Activated CD8-positive, alpha-beta memory T cell treated with anti-CD3 and anti-CD28 coated beads, Interleukin-2, amount 50 U/mL, for 48 hours (primary cell): ENCODE measurements at regions not wholly inside any gene's neighbourhood (a gene's known extent, or its start where the extent isn't known, plus 50 kb on each side); places are given as distances from the start of the nearest gene placed in this dataset.
"Not testable (repeated sequence)": the region's sequence is repeated elsewhere in the genome, so short reads cannot be mapped to it uniquely, and the experiment has no call there.

Source experiments
- DNase-seq: peaks from one replicate; pipeline ENCODE4 v3.0.0-alpha.2; 2020

DNA sequence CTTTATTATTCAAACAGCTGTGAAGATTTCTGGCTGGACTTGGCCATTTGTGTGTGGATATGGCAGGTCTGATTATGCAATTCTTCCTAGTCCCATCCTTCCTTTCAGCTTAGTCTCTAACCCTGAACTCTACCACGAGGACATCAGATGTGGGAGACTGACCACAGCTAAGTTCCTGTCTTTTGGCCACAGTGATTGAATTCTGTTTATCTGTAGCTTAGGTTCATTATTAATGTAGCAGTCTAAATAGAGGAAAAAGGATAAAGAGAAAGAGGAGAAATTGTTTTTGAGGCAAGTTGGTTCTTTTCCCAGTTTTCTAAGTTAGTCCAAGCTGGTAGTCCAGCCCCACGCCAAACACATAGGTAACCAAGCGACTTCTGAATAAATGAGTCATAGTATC, 598.9 kb downstream of the RFPL4B start:
- no peak for DNase-seq

DNA sequence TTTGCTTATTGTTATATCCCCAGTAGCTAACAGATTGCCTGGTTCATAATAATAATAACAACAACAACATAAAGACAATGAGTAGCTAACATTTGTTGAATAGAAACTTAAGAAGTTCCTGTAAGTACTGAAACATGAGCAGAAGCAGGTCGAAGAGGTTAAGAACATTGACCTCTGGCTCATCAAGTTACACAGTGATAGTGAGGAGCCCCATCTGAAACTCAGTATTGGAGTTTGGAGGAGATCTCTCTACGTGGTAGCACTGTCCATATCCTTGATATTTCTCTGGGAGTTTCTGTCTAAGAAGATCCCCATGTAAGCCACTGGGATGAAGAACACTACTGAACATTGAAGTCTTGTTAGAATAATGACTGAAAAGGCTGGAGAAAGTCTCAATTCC, 600.4 kb downstream of the RFPL4B start:
- no peak for DNase-seq

DNA sequence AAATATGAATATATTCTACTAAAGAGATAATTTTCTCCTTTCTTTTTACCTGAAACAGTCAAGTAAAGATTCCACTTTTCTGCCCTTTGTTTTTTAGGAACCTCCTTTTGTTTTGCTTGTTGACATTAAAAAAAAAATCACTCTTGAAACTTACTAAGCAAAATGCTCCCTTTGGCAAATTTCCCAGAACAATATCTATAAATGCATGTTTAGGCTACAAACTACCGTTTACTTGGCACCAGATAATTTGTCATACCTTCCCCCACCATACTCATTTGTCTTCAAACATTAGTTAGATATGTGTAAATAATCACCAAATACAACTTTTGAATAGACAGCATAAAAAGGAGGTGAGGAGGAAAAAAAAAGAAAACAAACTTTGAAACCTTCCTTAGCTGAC, 604.7 kb downstream of the RFPL4B start:
- no peak for DNase-seq

DNA sequence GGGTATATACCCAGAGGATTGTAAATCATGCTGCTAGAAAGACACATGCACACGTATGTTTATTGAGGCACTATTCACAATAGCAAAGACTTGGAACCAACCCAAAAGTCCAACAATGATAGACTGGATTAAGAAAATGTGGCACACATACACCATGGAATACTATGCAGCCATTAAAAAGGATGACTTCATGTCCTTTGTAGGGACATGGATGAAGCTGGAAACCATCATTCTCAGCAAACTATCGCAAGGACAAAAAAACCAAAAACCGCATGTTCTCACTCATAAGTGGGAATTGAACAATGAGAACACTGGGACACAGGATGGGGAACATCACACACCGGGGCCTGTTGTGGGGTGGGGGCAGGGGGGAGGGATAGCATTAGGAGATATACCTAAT, 608.6 kb downstream of the RFPL4B start:
- DNase-seq: not testable (repeated sequence)

DNA sequence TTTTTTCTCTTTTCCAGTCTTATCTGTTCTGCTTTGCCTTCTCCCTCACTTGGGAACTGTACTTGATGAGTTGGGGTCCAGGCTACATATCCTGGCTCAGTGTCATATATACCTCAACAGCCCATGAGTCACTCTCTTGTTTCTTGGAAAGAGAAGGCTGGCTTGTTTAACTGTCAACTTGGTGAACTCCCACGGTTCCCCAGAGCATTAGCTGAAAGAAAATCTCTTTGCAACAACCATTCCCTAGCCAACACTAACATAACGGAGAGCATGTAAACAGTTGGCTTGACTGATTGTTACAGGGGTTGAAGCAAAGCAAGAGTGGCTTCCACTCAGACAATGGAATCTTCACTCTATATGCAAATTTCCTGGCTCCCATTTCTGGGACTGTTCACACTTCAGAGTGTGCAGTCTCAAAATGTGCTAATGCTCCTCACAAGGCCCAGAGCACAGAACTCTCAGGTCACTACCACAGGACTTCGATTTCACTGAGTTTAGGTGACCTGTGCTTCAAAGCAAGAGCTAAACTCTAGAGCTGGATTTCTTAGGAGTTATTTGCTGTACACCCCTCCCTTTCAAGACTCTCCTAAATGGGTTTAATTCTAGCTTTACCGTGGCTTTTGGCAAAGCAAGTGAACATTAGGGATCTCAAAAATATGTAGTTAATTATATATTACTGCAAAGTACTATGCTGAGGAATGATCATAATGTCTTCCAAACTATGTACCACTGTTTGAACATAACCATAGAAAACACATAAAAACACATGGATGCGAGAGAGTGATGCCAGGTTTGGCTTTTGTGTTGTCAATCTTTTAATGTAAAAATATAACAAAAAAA, 609.8 kb downstream of the RFPL4B start:
- no peak for DNase-seq

DNA sequence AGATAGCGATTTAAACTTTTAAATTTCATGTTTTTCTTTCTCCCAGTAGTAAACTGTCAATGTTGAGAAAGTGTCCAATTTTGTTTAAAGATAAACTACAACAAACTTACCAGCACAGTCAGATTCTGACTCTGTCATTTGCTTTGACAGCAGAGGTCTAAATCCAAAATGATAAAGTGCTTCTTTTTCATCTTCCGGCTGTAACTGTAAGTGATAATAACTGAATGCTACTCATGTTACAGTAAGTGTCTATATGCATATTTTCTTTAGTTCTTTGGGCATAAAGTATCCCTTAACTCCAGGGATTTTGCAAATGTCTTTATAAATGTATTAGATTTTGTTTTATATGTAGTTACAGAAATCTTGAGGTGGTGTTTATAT, 610.4 kb downstream of the RFPL4B start:
- DNase-seq: no peak

DNA sequence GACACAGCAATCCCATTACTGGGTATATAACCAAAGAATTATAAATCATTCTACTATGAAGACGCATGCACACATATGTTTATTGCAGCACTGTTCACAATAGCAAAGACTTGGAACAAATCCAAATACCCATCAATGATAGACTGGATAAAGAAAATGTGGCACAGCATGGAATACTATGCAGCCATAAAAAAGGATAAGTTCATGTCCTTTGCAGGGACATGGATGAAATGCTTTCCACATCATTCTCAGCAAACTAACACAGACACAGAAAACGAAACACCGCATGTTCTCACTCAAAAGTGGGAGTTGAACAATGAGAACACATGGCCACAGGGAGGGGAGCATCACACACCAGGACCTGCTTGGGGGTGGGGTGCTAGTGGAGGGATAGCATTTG, 613.0 kb downstream of the RFPL4B start:
- DNase-seq: not testable (repeated sequence)

DNA sequence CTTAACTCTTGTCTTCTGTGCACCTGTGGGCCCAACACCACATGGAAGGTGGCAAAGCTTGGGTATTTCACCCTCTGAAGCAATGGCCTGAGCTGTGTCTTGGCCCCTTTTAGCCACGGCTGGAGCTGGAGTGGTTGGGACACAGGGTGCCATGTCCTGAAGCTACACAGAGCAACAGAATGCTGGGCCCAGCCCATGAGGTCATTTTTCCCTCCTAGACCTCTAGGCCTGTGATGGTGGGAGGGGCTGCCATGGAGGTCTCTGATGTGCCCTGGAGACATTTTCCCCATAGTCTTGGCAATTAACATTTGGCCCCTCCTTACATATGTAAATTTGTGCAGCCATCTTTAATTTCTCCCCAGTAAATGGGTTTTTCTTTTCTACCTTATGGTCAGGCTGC, 620.8 kb downstream of the RFPL4B start:
- DNase-seq: no peak

DNA sequence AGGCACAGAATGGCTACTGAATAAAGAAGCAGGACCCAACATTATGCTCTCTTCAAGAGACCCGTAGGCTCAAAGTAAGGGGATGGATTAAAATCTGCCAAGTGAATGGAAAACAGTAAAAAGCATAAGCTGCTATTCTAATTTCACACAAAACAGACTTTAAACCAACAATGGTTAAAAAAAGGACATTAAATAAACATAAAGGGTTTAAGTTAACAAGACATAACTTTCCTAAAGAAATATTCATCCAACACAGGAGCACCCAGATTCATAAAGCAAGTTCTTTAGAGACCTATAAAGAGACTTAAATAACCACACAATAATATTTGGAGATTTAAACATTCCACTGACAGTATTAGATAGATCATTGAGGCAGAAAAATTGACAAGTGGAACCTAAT, 624.5 kb downstream of the RFPL4B start:
- DNase-seq: no peak

DNA sequence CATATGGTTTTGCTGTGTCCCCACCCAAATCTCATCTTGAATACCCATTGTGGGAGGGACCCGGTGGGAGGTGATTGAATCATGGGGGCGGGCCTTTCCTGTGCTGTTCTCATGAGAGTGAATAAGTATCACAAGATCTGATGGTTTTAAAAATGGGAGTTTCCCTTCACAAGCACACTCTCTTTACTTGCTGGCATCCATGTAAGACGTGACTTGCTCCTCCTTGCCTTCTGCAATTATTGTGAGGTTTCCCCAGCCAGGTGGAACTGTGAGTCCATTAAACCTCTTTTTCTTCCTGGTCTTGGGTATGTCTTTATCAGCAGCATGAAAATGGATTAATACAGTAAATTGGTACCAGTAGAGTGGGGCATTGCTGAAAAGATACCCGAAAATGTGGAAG, 627.8 kb downstream of the RFPL4B start:
- not testable (repeated sequence) for DNase-seq

DNA sequence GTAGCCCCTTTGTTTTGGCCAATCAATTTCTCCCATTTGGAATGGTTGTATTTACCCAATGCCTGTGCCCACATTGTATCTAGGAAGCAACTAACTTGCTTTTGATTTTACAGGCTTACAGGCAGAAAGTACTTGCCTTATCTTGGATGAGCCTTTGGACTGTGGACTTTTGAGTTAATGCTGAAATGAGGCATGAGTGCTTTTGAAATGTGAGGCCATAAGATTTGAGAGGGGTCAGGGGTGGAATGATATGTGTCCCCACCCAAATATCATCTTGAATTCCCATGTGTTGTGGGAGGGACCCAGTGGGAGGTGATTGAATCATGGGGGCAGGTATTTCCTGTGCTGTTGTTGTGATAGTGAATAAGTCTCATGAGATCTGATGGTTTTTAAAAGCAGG, 629.4 kb downstream of the RFPL4B start:
- DNase-seq: not testable (repeated sequence)

DNA sequence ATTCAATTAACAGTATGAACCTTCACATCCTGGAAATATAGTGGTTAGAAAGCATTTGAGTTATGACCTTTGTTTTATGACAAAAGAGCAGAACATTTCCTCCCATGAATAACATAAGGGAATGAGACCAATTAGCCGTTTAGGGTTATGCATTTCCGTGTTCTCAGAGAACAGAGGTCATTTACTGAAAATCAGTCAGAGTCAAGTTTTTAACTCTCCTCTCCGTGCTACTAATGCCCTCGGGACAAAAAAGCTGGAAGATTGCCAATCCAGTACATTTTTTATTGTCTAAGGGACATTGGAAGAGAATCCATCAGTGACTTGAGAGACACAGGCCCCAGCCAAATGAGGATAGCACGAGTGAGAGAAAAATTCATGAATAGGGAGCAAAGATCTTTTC, 632.7 kb downstream of the RFPL4B start:
- DNase-seq: no peak

DNA sequence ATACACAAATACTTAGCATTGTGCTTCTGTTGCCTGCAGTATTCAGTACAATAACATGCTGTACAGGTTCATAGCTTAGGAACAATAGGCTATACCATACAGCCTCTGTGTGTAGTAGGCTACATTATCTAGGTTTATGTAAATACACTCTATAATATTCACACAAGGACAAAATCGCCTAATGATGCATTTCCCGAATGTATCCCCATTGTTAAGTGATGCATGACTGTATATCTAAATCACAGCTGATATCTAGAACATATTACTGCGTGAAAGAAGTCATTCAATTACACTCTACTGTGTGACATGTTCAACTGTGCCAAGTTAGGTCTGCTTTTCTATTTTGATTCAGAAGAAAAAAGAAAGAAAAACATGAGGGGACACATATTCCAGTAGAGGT, 633.5 kb downstream of the RFPL4B start:
- no peak for DNase-seq

DNA sequence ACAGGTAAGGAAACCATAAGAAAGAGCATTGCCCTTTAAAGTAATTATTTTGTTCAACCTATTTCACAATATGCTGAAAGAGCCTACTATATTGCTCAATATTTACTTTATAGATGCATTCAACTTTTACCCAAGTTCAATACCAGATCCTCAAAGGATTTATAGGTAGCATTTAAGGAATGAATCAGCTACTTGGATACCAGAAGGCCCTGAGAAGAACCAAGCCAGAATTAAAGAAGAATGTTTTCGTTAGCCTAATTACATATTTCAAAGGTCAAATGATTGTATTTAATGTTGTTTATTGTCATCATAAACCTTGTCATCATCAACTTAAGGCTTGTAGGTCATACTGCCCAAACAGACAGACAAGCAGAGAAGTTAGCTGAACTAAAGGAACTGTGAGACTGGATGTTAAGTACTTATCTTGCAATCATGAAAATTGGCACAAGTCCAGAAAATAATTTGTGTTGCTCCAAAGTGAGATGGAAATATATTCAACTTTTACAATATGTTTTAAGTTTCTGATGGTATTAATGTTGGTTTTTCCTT, 636.7 kb downstream of the RFPL4B start:
- DNase-seq: no peak

DNA sequence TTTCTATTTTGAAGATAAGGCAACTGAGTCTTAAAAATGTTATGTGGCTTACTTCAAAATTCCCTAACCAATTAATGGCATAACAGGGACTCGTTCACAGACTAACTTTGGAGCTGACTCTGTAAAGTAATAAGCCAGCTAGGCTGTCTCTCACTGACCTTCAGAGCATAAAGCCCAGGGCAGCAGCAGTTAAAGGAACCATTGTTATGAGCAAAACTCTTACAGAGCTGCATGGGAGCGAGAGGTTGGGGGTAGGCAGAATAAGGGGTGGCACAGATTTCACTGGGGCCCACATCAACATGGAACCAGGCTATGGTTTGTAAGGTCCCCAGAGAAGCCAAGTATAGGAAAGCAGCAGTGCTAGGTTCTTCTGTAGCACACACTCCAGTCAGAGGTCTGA, 637.8 kb downstream of the RFPL4B start:
- no peak for DNase-seq

DNA sequence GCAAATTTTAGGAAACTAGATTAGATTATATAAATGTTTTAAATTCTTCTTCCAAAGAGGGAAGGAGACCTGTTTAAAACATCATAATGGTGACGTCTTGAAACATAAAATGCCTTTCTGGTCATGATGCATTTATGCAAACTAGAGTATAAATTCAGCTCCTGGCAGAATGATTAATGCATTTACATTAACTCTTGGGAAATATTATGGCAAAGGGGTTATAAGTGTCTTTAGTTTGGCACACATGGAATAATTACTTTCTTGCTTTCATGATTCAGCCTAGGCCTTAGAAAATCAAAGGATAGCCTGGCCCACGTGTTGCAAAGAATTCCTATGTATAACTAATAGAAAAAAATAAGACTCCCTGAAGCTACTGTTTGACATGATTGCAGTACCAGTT, 639.2 kb downstream of the RFPL4B start:
- no peak for DNase-seq

DNA sequence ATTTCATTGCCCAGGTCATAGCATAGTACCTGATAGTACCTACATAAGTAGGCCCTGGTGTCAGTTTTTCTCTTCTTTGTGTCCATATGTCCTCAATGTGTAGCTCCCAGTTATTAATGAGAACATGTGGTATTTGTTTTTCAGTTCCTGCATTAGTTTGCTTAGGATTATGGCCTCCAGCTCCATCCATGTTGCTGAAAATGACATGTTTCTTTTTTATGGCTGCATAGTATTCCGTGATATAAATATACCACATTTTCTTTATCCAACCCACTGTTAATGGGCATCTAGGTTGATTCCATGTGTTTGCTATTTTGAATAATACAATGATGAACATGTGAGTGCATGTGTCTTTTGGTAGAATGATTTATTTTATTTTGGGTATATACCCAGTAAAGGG, 641.6 kb downstream of the RFPL4B start:
- DNase-seq: no peak

DNA sequence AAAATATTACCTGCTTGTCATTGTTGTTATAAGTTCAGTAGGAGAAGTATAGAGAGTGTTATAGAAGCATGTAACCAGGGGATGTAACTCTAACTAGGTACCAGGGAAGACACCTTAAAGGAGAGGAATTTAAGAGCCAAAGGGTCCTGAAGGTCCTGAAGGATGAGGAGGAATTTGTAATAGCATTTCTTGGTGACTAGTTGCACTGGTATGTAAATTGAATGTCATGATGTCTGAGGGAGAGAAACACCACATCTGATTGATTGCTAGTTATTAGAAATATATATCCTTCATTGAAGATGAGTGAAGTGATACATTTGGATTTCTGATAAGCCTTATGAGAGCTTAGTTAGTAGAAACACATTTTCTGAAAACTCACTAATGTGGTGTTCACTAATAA, 643.8 kb downstream of the RFPL4B start:
- DNase-seq: no peak

DNA sequence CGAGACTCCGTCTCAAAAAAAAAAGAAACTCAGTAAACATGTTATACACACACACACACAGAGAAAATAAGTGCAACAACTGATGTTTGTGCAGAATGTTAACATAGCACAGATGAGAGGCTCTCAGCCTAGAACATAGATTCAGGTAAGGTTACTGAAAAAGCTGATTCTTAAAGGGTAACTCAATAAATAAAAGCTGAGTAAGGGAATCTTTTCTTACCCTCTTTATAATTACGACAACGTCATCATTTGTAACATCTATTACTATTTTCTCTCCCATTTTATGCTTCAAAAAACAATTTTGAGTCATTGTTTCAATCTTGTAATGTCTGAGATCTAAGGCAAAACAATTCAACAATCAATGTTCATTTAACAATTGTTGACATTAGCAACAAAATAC, 644.8 kb downstream of the RFPL4B start:
- no peak for DNase-seq

DNA sequence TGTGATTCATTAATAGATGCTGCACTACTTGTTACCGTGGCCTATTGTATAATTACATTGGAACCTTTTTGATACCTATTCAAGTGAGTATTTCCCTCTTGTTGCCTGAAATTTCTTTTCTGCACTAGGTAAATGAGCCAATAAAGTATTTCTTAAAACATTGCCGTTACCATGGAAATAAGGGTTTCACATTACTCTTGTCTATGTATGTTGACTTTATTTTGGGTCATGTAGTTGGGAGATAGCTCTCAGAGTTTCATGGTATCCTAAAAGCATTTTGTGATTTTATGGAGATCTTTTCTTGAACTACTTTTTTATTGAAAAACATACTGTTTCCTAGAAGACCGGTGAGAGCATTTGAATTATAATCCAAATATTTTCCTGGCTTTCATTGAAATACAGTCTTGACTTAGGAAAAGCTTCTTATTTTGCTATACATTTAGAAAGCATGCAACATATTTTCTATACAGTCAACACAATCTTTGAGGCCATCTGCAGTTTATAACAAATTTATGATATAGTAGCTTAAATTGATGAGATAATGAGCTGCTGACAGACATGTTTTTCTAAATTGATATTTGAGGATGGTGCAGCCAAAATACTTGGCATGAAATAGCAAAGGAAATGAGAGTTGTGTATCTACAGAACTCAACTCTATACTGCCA, 650.4 kb downstream of the RFPL4B start:
- DNase-seq: no peak

DNA sequence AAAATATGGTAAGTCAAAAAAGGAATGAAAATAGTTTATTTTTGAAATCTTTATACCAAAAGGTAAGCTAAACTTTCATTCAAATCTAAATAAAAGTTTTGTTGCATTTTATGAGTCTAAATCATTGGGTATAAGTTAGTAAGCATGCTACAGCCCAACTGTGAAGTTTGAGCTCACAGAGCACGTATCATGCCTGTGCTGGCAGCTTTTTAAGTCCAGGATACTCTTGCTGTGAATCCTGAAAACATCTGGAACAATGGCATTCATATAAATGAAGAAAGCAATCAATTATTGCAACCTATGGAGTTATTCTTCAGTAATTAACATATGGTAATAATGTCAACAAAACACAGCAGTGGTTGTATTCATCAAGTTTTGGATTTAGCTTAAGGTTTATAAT, 656.9 kb downstream of the RFPL4B start:
- no peak for DNase-seq

DNA sequence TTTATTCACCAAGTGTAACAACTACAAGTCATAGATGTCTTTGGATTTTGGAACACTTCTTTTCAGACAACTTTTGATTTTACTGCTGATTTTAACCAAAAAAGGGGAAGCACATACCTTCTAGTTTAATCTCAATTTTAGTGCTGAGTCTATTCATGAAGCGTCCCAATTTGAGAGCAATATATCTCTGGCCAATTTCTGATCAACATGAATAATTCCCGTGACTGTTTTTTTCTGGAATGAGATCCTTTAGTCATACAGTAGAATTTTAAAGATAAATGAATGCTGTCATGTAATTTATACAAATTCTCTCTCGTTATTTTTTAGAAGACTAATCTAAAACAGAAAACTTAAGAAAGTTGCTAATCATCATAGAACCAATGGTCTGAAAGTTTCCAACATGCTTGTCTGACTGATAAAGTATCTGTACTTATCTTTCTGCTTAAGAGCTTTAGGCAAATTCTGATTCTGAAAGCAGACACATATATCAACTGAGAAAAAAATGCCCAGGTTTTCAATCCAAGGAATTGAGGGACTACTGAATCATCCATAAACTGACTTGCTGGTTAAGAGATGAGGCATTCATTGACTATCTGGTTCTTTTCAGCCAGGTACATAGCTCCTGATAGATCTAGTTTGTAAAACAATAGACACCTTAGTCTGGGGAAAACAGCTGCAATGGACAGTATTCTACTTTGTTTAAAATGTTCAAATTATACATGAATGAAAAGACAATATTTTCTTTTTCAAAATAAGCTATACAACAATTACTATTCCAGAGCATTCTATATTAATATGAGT, 657.5 kb downstream of the RFPL4B start:
- no peak for DNase-seq

DNA sequence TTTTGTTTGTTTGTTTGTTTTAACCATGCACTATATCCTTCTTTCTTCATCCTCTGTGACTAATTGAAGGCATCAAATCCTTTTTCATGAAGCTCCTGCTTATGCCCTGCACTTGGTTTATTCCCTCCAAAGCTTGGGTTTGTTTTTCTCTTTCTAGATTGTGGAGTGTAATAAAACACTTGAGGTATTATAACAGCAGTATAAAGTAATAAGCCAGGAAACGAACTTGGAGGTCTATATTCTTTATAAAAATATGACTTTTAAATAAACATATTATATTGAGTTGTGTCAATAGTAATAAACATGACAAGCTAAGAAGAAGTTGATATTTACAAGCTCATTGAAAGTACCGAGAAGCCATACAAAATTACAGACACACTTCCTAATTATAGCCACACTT, 659.4 kb downstream of the RFPL4B start:
- no peak for DNase-seq

DNA sequence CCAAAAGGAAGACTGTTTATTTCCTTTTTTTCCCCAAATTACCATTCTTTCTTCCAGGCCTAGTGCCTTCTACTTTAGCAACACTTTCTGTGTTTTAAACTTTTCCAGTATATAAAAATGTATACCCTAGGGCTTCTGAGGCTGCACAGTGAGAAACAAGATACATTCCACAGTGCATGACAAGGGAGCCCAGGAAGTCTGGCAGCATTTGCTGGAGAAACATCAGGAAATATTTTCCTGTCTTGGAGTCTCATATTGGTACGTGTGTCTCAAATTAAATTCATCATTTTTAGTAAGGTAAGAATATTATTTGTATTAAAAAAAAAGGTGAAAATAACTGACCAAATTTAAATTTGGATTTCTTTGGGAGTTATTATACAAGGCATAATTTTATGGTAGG, 662.6 kb downstream of the RFPL4B start:
- no peak for DNase-seq
